HG02981 (cell line): ENCODE measurements at regions not wholly inside any gene's neighbourhood (a gene's known extent, or its start where the extent isn't known, plus 50 kb on each side); places are given as distances from the start of the nearest gene placed in this dataset.

Source experiments
- ATAC-seq: cut with Tn5 transposase; IDR thresholded peaks from one replicate; pipeline ENCODE4 v1.9.1; 2021; ENCODE audit warnings: mild to moderate bottlenecking, moderate library complexity; ENCODE audit not compliant: unreplicated experiment

- ATAC-seq: no peak
Measured at GRCh38 chr5:98700730-98701129, 72.7 kb upstream of the RGMB start.

- no peak for ATAC-seq
Measured at GRCh38 chr5:98705841-98706240, 67.6 kb upstream of the RGMB start.

GRCh38 chr5:98709681-98710080 is 63.8 kb upstream of the RGMB start:
- no peak for ATAC-seq

GRCh38 chr5:98713027-98713426 is 60.4 kb upstream of the RGMB start:
- ATAC-seq: no peak

- ATAC-seq: no peak
Measured at GRCh38 chr5:98713856-98714255, 59.6 kb upstream of the RGMB start.

- no peak for ATAC-seq
Measured at GRCh38 chr5:98714710-98715288, 58.7 kb upstream of the RGMB start.

GRCh38 chr5:98721231-98721928 is 52.1 kb upstream of the RGMB start:
- ATAC-seq: no peak

GRCh38 chr5:98722188-98722587 is 51.3 kb upstream of the RGMB start:
- ATAC-seq: no peak

- no peak for ATAC-seq
Measured at GRCh38 chr5:98723061-98723460, 50.4 kb upstream of the RGMB start.
